Endothelial cell of umbilical vein (primary cell): ENCODE measurements at regions not wholly inside any gene's neighbourhood (a gene's known extent, or its start where the extent isn't known, plus 50 kb on each side); places are given as distances from the start of the nearest gene placed in this dataset.

ENCODE experiments used
- BruUV-seq: library from RNA; stranded (reverse); fragments of 400-500 nt; replicated peaks from 2 replicates; lab custom pipeline; 2021; lab: Mats Ljungman, UMichigan
- CTCF ChIA-PET: fragments of 300-600, 350-600 bp; sonication (Branson Sonifier 250); formaldehyde crosslinking; loops from one replicate; lab custom pipeline; 2021; ENCODE audit warnings: antibody characterized with exemption, inconsistent platforms; lab: Charles Lee
- POLR2A ChIA-PET: fragments of 300-600, 350-600 bp; sonication (Branson Sonifier 250); formaldehyde crosslinking; loops from one replicate; lab custom pipeline; 2021; ENCODE audit warnings: antibody characterized with exemption, inconsistent platforms; lab: Charles Lee
- DNase-seq: peaks from one replicate; pipeline ENCODE4 v3.0.0-alpha.2; 2011; ENCODE audit warnings: low read depth, low spot score
- FAIRE-seq: peaks from 2 replicates; lab custom pipeline; 2011; peaks lifted over from hg19 to GRCh38; lab: Jason Lieb, UNC
- H2AFZ ChIP-seq: 2 replicates; pipeline ENCODE4 v1.6.0; 2012; ENCODE audit warnings: low read depth, low read length, control low read depth, inconsistent platforms
- H3K27ac ChIP-seq: 2 replicates; pipeline ENCODE4 v1.5.1; 2011; ENCODE audit warnings: low read depth, mild to moderate bottlenecking, control low read depth, low read length, moderate library complexity; ENCODE audit not compliant: insufficient read depth
- H3K27me3 ChIP-seq, 2 experiments: 2 replicates each; pipeline versions ENCODE4 v1.6.0 to v1.6.1; 2011; ENCODE audit warnings: low read length in 2 of 2, mixed read lengths in 1 of 2; ENCODE audit not compliant: control insufficient read depth in 2 of 2, insufficient read depth in 2 of 2
- H3K36me3 ChIP-seq, 2 experiments: 2 replicates in 1 of 2; 3 replicates in 1 of 2; pipeline ENCODE4 v1.5.1; 2011; ENCODE audit warnings: low read length in 2 of 2, mild to moderate bottlenecking in 1 of 2, moderate library complexity in 1 of 2; ENCODE audit not compliant: control insufficient read depth in 2 of 2, insufficient read depth in 2 of 2; ENCODE audit errors: extremely low read depth in 1 of 2
- H3K4me1 ChIP-seq: 3 replicates; pipeline ENCODE4 v1.5.1; 2011; ENCODE audit warnings: mild to moderate bottlenecking, low read length; ENCODE audit not compliant: control insufficient read depth, insufficient read depth; ENCODE audit errors: extremely low read depth
- H3K4me2 ChIP-seq: 2 replicates; pipeline ENCODE4 v1.6.1; 2011; ENCODE audit warnings: low read length, control low read depth, mixed read lengths; ENCODE audit not compliant: insufficient read depth
- H3K4me3 ChIP-seq, 3 experiments: fragments of 200-600 bp in 1 of 3; sonication (generic), shearing (Covaris generic) in 1 of 3; replicated peaks in 1 of 3; 2 replicates each; pipeline ENCODE4 v1.5.1; 2011 to 2016; ENCODE audit warnings: control low read depth in 3 of 3, low read length in 3 of 3, mild to moderate bottlenecking in 2 of 3, inconsistent platforms in 1 of 3, low read depth in 1 of 3, moderate library complexity in 1 of 3; ENCODE audit not compliant: insufficient read depth in 1 of 3
- H3K79me2 ChIP-seq: 2 replicates; pipeline ENCODE4 v1.6.0; 2012; ENCODE audit warnings: low read length, inconsistent platforms; ENCODE audit not compliant: control insufficient read depth, insufficient read depth
- H3K9ac ChIP-seq: replicated peaks from 2 replicates; pipeline ENCODE3; 2011; ENCODE audit warnings: low read length, control low read depth; ENCODE audit not compliant: insufficient read depth; ENCODE audit errors: extremely low read depth
- H3K9me1 ChIP-seq: replicated peaks from 3 replicates; pipeline ENCODE4 v1.6.0; 2011; ENCODE audit warnings: mild to moderate bottlenecking, low read length; ENCODE audit not compliant: control insufficient read depth, insufficient read depth; ENCODE audit errors: extremely low read depth
- H3K9me3 ChIP-seq: replicated peaks from 2 replicates; pipeline ENCODE4 v1.5.1; 2012; ENCODE audit warnings: low read length, inconsistent platforms; ENCODE audit not compliant: control insufficient read depth, insufficient read depth
- H4K20me1 ChIP-seq: replicated peaks from 2 replicates; pipeline ENCODE3; 2011; ENCODE audit warnings: mild to moderate bottlenecking, low read length; ENCODE audit not compliant: control insufficient read depth, insufficient read depth; ENCODE audit errors: extremely low read depth
- EZH2 ChIP-seq: IDR thresholded peaks from 2 replicates; pipeline ENCODE4 v1.6.1; 2012; ENCODE audit warnings: borderline replicate concordance, low read depth, mild to moderate bottlenecking, moderate library complexity, low read length, inconsistent platforms; ENCODE audit not compliant: severe bottlenecking
- FOS ChIP-seq: IDR thresholded peaks from 2 replicates; pipeline ENCODE4 v1.6.1; 2011; ENCODE audit warnings: mild to moderate bottlenecking, low read length, moderate library complexity, borderline replicate concordance; ENCODE audit not compliant: insufficient read depth
- GATA2 ChIP-seq: IDR thresholded peaks from 2 replicates; pipeline ENCODE4 v1.7.0; 2011; ENCODE audit warnings: low read depth, mild to moderate bottlenecking, moderate library complexity, mixed read lengths, low read length; ENCODE audit not compliant: insufficient read length, insufficient read depth
- JUN ChIP-seq: IDR thresholded peaks from 2 replicates; pipeline ENCODE4 v1.6.1; 2011; ENCODE audit warnings: borderline replicate concordance, low read depth; ENCODE audit not compliant: insufficient read length, insufficient read depth
- MYC ChIP-seq: IDR thresholded peaks from one replicate; pipeline ENCODE4 v1.6.1; 2011; ENCODE audit warnings: mild to moderate bottlenecking, low read depth, low read length
- POLR2A ChIP-seq: IDR thresholded peaks from 2 replicates; pipeline ENCODE4 v1.6.1; 2012; ENCODE audit warnings: low read depth, mild to moderate bottlenecking, control low read depth, low read length
- POLR2AphosphoS5 ChIP-seq: IDR thresholded peaks from 2 replicates; pipeline ENCODE4 v1.6.1; 2012; ENCODE audit warnings: low read depth, mild to moderate bottlenecking, control low read depth, low read length, moderate library complexity; ENCODE audit not compliant: insufficient read depth
- dilution Hi-C: fragments of 300-500 bp; cut with MboI; formaldehyde crosslinking; loops from one replicate; pipeline ENCODE4 v1.15.0; 2019; ENCODE audit warnings: low sequenced_read_pairs; ENCODE audit not compliant: extremely low pct_ligation_motif_present
- intact Hi-C: fragments of 100-400 bp; cut with micrococcal nuclease; formaldehyde crosslinking; loops from one replicate; pipeline ENCODE4 v1.10.0; 2022
- TF ChIP-seq, protein P1 (sequence below): IDR thresholded peaks from 2 replicates; pipeline ENCODE4 v1.6.1; 2011; ENCODE audit not compliant: insufficient read depth, insufficient read length
- TF ChIP-seq, protein P2 (sequence below), 2 donors: IDR thresholded peaks; 1 replicate in 1 of 2; 2 replicates in 1 of 2; pipeline ENCODE4 v1.5.1; 2011; ENCODE audit warnings: low read length in 2 of 2, mild to moderate bottlenecking in 2 of 2, moderate library complexity in 2 of 2, control low read depth in 1 of 2, inconsistent platforms in 1 of 2, low read depth in 1 of 2; ENCODE audit not compliant: insufficient read depth in 1 of 2; ENCODE audit errors: extremely low read depth in 1 of 2

DNA sequence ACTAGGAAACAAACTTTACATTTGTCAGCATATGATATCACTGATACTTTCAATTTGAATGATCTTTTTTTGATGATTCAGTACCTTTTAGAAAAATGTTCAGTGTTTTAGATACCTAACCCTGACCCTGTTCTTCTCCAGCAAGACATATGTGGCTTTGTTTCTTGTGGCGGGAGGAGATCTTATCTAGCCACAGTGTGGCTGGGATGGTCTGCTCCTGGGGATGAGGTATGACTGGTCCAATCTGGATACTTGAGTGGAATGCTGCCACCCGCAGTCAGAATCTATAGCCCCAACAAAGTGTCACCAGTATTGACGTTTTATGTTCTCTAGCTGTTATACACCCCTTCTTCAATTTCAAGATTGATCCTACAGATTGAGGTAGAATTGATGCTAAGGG, 439.0 kb upstream of the GOLIM4 start:
- BruUV-seq, result no TSS peak
- no peaks in the 10 kb centered on the region for H3K27me3 ChIP-seq
- H3K9me1 ChIP-seq, result no peaks in the 10 kb centered on the region
- H4K20me1 ChIP-seq, result no peaks in the 10 kb centered on the region
- ChIA-PET CTCF (interaction anchor here (1.2 kb wide), 1 partner anchor 9 kb away, joined by 6 read pairs; no protein-coding TSS in a partner anchor), POLR2A (no interaction called here)
- dilution Hi-C loops, result no loop called here
- TF ChIP-seq, protein P1, sequence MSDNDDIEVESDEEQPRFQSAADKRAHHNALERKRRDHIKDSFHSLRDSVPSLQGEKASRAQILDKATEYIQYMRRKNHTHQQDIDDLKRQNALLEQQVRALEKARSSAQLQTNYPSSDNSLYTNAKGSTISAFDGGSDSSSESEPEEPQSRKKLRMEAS, result no peak
- TF ChIP-seq MYC, result no peak
- TF ChIP-seq, protein P2, sequence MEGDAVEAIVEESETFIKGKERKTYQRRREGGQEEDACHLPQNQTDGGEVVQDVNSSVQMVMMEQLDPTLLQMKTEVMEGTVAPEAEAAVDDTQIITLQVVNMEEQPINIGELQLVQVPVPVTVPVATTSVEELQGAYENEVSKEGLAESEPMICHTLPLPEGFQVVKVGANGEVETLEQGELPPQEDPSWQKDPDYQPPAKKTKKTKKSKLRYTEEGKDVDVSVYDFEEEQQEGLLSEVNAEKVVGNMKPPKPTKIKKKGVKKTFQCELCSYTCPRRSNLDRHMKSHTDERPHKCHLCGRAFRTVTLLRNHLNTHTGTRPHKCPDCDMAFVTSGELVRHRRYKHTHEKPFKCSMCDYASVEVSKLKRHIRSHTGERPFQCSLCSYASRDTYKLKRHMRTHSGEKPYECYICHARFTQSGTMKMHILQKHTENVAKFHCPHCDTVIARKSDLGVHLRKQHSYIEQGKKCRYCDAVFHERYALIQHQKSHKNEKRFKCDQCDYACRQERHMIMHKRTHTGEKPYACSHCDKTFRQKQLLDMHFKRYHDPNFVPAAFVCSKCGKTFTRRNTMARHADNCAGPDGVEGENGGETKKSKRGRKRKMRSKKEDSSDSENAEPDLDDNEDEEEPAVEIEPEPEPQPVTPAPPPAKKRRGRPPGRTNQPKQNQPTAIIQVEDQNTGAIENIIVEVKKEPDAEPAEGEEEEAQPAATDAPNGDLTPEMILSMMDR (IDR thresholded peaks at IDR 0.05; ENCODE audit: extremely low read depth in 1 of 2, insufficient read depth in 1 of 2, low read depth in 1 of 2, low read length in 2 of 2), result no peak
- TF ChIP-seq POLR2A, result no peak
- TF ChIP-seq FOS, result no peak
- no peak for TF ChIP-seq GATA2
- no peak for TF ChIP-seq EZH2
- no peak for TF ChIP-seq POLR2AphosphoS5
- TF ChIP-seq JUN, result no peak
- no peak overlapping the region for H3K4me3 ChIP-seq
- FAIRE-seq, result no peak
- H3K79me2 ChIP-seq, result no peaks in the 10 kb centered on the region
- no peaks in the 10 kb centered on the region for H3K4me1 ChIP-seq
- no peak overlapping the region for H3K9ac ChIP-seq
- no peak overlapping the region for H2AFZ ChIP-seq
- H3K9me3 ChIP-seq, result no peaks in the 10 kb centered on the region
- intact Hi-C loops, result no loop called here
- H3K4me2 ChIP-seq, result no peak overlapping the region
- no peak for DNase-seq
- H3K27ac ChIP-seq, result no peak overlapping the region
- no peaks in the 10 kb centered on the region for H3K36me3 ChIP-seq
